IMR-90 (cell line): ENCODE measurements at regions not wholly inside any gene's neighbourhood (a gene's known extent, or its start where the extent isn't known, plus 50 kb on each side); places are given as distances from the start of the nearest gene placed in this dataset.

Experiments used
- BHLHE40 ChIP-seq: fragments of 150-350 bp; IDR thresholded peaks from 2 replicates; pipeline ENCODE4 v1.6.1; 2016; ENCODE audit warnings: mild to moderate bottlenecking, low read depth, low read length
- MXI1 ChIP-seq: IDR thresholded peaks from 2 replicates; pipeline ENCODE4 v1.6.1; 2012; ENCODE audit warnings: low read depth, mild to moderate bottlenecking, low read length, moderate library complexity, borderline replicate concordance
- RAD21 ChIP-seq: IDR thresholded peaks from 2 replicates; pipeline ENCODE4 v1.6.1; 2012; ENCODE audit warnings: low read length, improper control_type of control experiment
- TF ChIP-seq, protein P1 (sequence below): conservative IDR thresholded peaks from 2 replicates; pipeline ENCODE4 v1.5.1; 2012; ENCODE audit warnings: mild to moderate bottlenecking, low read depth, low read length, improper control_type of control experiment

DNA sequence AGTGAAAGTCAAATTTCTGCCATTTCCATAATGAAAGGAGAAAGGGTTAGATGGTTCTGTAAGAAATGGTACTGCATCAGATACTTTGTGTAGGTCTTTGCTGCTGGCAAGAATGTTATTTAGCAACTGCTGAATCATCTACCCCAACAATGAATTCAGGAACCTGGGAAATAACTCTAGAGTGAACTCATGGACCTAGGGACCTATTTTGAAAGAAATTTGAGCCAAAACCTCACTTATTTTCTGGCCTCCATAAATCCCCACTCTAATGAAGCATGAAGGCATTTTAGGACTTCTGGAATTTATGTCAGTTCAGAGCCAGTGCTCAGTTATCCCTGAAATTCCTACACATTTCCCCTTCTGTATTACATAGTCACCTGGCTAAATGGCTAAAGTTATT is 50.9 kb upstream of the CPNE8 start:
- TF ChIP-seq, protein P1, sequence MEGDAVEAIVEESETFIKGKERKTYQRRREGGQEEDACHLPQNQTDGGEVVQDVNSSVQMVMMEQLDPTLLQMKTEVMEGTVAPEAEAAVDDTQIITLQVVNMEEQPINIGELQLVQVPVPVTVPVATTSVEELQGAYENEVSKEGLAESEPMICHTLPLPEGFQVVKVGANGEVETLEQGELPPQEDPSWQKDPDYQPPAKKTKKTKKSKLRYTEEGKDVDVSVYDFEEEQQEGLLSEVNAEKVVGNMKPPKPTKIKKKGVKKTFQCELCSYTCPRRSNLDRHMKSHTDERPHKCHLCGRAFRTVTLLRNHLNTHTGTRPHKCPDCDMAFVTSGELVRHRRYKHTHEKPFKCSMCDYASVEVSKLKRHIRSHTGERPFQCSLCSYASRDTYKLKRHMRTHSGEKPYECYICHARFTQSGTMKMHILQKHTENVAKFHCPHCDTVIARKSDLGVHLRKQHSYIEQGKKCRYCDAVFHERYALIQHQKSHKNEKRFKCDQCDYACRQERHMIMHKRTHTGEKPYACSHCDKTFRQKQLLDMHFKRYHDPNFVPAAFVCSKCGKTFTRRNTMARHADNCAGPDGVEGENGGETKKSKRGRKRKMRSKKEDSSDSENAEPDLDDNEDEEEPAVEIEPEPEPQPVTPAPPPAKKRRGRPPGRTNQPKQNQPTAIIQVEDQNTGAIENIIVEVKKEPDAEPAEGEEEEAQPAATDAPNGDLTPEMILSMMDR: no peak
- TF ChIP-seq MXI1: no peak
- TF ChIP-seq BHLHE40: no peak
- no peak for TF ChIP-seq RAD21
